SK-N-MC (cell line): ENCODE measurements at regions not wholly inside any gene's neighbourhood (a gene's known extent, or its start where the extent isn't known, plus 50 kb on each side); places are given as distances from the start of the nearest gene placed in this dataset.

Experiments used
- DNase-seq: peaks from one replicate; pipeline ENCODE4 v3.0.0-alpha.2; 2011; ENCODE audit warnings: low read depth, low spot score
- H3K27ac ChIP-seq: fragments of 200-600 bp; sonication (generic); 2 replicates; pipeline ENCODE4 v1.5.1; 2016; ENCODE audit warnings: mixed run types
- H3K36me3 ChIP-seq: fragments of 200-600 bp; sonication (generic); 2 replicates; pipeline ENCODE4 v1.6.1; 2017; ENCODE audit warnings: antibody characterized with exemption, low read length, mixed read lengths; ENCODE audit not compliant: insufficient read depth
- H3K4me3 ChIP-seq: fragments of 200-600 bp; sonication (generic); 2 replicates; pipeline ENCODE4 v1.5.1; 2016
- H3K9ac ChIP-seq: fragments of 200-600 bp; sonication (generic); 2 replicates; pipeline ENCODE4 v1.8.0; 2017; ENCODE audit warnings: mixed run types, mixed read lengths; ENCODE audit not compliant: insufficient read length
- H3K9me3 ChIP-seq: fragments of 200-600 bp; sonication (generic); 2 replicates; pipeline ENCODE4 v1.6.1; 2017; ENCODE audit warnings: low read depth, mild to moderate bottlenecking, antibody characterized with exemption, low read length, moderate library complexity, mixed read lengths
- EZH2 ChIP-seq: fragments of 200-600 bp; sonication (generic); IDR thresholded peaks from one replicate; pipeline ENCODE4 v1.6.1; 2017; ENCODE audit warnings: antibody characterized with exemption
- FOXP2 ChIP-seq: optimal IDR thresholded peaks from 2 replicates; pipeline ENCODE3; 2011; ENCODE audit warnings: mild to moderate bottlenecking, moderate library complexity; ENCODE audit not compliant: insufficient read depth; ENCODE audit errors: extremely low read length, control extremely low read depth
- POLR2AphosphoS5 ChIP-seq: IDR thresholded peaks from 2 replicates; pipeline ENCODE4 v1.6.1; 2012; ENCODE audit warnings: mild to moderate bottlenecking, low read depth, low read length, borderline replicate concordance

- Histone ChIP-seq H3K9me3 (no peaks in the 10 kb centered on the region), H3K4me3 (no peak overlapping the region), H3K36me3 (no peaks in the 10 kb centered on the region), H3K27ac (no peak overlapping the region), H3K9ac (no peak overlapping the region)
- DNase-seq, result no peak
- no peak for TF ChIP-seq POLR2AphosphoS5
- TF ChIP-seq EZH2, result no peak
- no peak for TF ChIP-seq FOXP2
Observed at GRCh38 chr5:2214910-2215590, 332.3 kb upstream of the IRX4 start.

DNA sequence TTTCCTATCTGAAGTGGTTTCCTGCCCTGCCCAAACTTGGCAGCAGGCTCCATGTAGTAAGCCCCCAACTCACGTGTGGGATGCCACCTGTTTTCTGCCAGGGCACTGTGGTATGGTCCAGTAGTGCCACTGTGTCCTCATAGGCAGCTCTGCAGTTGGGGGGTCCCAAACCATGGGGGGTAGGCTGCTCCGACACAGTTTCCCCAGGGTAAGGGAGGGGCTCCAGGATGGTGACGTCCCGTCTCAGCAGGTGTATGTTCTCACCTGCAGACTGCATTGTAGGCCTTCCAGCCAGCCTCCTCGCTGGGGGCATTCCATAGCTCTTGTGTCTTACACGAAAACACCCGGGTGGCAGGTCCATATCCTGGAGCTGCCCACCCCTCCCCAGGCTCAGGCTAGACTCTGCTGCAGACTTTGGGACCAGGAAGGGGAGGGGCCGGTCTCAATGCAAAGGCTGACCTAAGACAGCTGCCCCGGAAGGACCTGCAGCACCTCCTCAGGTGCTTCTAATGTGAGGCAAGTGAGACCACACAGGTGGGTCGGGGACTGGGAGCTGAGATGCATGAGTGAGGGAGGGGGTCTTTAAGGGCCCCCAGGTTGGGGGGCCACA, 330.5 kb upstream of the IRX4 start:
- Histone ChIP-seq H3K9ac (no peak overlapping the region), H3K9me3 (no peaks in the 10 kb centered on the region), H3K36me3 (no peaks in the 10 kb centered on the region), H3K4me3 (no peak overlapping the region), H3K27ac (no peak overlapping the region)
- DNase-seq, result no peak
- TF ChIP-seq FOXP2 (no peak), POLR2AphosphoS5 (no peak), EZH2 (no peak)

DNA sequence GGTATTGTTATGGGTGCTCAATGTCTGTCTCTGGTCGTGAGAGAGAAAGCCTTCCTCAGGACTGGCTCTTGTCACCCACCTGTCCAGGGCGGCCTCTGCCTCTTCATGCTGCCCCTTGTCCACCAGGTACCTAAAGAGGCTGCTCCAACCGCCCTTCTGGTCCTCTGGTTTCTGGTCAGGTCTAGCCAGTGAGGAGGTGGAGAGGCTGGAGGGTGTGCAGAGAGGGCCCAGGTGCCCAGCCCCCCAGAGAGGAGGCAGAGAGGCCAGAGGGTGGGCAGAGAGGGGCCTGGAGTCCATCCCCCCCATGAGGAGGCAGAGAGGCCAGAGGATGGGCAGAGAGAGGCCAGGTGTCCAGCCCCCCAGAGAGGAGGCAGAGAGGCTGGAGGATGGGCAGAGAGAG, 329.8 kb upstream of the IRX4 start:
- Histone ChIP-seq H3K9ac (no peak overlapping the region), H3K36me3 (no peaks in the 10 kb centered on the region), H3K4me3 (no peak overlapping the region), H3K27ac (no peak overlapping the region), H3K9me3 (no peaks in the 10 kb centered on the region)
- DNase-seq, result no peak
- no peak for TF ChIP-seq EZH2
- no peak for TF ChIP-seq FOXP2
- TF ChIP-seq POLR2AphosphoS5, result no peak

GRCh38 chr5:2208239-2208544, 325.5 kb upstream of the IRX4 start:
- Histone ChIP-seq H3K9ac (no peak overlapping the region), H3K27ac (no peak overlapping the region), H3K9me3 (no peaks in the 10 kb centered on the region), H3K4me3 (no peak overlapping the region), H3K36me3 (no peaks in the 10 kb centered on the region)
- TF ChIP-seq EZH2 (no peak), FOXP2 (no peak), POLR2AphosphoS5 (no peak)
- no peak for DNase-seq

GRCh38 chr5:2207416-2208238, 324.9 kb upstream of the IRX4 start:
- no peak overlapping the region for H3K27ac ChIP-seq
- no peaks in the 10 kb centered on the region for H3K9me3 ChIP-seq
- no peak overlapping the region for H3K9ac ChIP-seq
- no peak overlapping the region for H3K4me3 ChIP-seq
- TF ChIP-seq EZH2 (no peak), POLR2AphosphoS5 (no peak), FOXP2 (no peak)
- no peak for DNase-seq
- H3K36me3 ChIP-seq, result no peaks in the 10 kb centered on the region

DNA sequence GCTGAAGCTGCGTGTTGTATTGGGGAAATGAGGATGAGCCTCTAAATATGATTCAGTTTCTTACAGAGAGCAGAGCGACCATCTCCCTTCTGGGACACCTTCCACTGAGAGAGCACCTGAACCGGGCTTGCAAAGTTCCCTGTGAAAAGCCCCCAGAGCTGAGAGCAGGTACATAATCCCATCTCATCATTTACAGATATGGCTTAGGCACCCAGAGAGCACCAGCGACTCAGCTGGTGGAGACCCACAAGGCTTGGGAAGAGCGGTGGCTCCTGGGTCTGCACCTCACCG, 324.3 kb upstream of the IRX4 start:
- Histone ChIP-seq H3K9me3 (no peaks in the 10 kb centered on the region), H3K27ac (no peak overlapping the region), H3K4me3 (no peak overlapping the region), H3K9ac (no peak overlapping the region), H3K36me3 (no peaks in the 10 kb centered on the region)
- no peak for TF ChIP-seq POLR2AphosphoS5
- TF ChIP-seq EZH2, result no peak
- no peak for DNase-seq

- Histone ChIP-seq H3K9ac (no peak overlapping the region), H3K4me3 (no peak overlapping the region), H3K9me3 (no peaks in the 10 kb centered on the region), H3K36me3 (no peaks in the 10 kb centered on the region), H3K27ac (no peak overlapping the region)
- TF ChIP-seq FOXP2 (no peak), EZH2 (no peak), POLR2AphosphoS5 (no peak)
- no peak for DNase-seq
Observed at GRCh38 chr5:2206293-2207108, 323.8 kb upstream of the IRX4 start.

DNA sequence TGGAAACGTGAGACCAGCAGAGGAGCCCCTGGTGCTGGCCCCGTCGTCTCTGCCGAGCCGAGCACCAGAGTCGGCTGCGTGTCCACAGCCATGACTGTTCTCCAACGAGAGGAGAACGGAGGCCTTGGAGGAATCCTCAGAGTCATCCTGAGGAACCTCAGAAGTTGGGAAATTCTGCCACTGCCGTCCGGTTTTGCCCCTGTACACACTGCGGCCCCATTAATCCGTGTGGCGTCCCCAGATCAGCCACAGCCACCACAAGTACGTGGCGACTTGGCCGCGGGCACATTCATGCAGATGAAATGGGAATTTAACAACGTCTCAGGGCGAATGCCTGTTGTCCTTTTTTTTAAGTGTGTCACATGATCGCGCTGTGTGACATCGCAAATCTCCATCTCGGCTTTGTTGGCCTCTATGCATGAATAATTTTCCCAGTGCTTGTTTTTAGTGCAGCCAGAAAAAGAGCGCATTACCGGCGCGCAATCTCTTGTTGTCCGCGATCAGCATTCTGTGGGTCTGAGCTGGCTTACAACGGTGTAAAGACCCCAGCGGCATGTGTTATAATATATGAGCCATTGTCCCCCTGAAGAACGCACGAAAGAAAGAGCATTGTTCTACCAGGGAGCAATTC, 323.0 kb upstream of the IRX4 start:
- Histone ChIP-seq H3K9ac (no peak overlapping the region), H3K4me3 (no peak overlapping the region), H3K27ac (no peak overlapping the region), H3K36me3 (no peaks in the 10 kb centered on the region), H3K9me3 (no peaks in the 10 kb centered on the region)
- no peak for TF ChIP-seq EZH2
- no peak for TF ChIP-seq FOXP2
- no peak for TF ChIP-seq POLR2AphosphoS5
- no peak for DNase-seq
